ENCODE measurements at regions not wholly inside any gene's neighbourhood (a gene's known extent, or its start where the extent isn't known, plus 50 kb on each side); places are given as distances from the start of the nearest gene placed in this dataset.

DNA sequence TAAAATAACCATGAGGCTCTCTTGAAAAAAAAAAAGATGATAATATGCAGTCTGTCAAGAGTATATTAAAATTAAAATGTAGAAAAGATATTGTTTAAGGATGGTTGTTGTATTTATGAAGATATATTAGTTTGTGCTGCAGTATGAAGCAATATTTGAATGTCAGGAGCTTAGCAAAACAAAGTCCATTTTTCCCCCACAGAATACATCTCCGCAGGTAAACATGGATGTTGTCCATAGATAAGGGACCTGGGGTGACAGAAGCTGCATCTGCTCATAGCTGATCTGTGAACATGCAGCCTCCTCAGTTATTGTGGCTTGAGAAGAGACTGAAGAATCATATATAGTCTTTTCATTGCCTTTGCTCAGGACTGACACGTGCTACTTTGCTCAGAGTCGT, 366.1 kb upstream of the MMADHC start:
- no peak overlapping the region for H2AFZ ChIP-seq (ENCODE audit: low read depth, low read length)
- H3K9ac ChIP-seq (replicated peaks; ENCODE audit: extremely low read depth, insufficient read depth, low read length): no peak overlapping the region
- no peak overlapping the region for H3K4me3 ChIP-seq (replicated peaks in 1 of 3; ENCODE audit: insufficient read depth in 1 of 3, low read depth in 1 of 3, low read length in 3 of 3)
- no TSS peak for BruUV-seq (replicated peaks)
- no peaks in the 10 kb centered on the region for H3K9me1 ChIP-seq (replicated peaks; ENCODE audit: control insufficient read depth, extremely low read depth, insufficient read depth, low read length)
- TF ChIP-seq POLR2AphosphoS5 (IDR thresholded peaks at IDR 0.05; ENCODE audit: insufficient read depth, low read depth, low read length) (no peak), GATA2 (IDR thresholded peaks at IDR 0.05; ENCODE audit: insufficient read depth, insufficient read length, low read depth, low read length) (no peak), MAX (IDR thresholded peaks at IDR 0.05; ENCODE audit: insufficient read depth, insufficient read length) (no peak), MYC (IDR thresholded peaks at IDR 0.05; ENCODE audit: low read depth, low read length) (no peak), EZH2 (IDR thresholded peaks at IDR 0.05; ENCODE audit: borderline replicate concordance, low read depth, low read length, severe bottlenecking) (no peak), JUN (IDR thresholded peaks at IDR 0.05; ENCODE audit: borderline replicate concordance, insufficient read depth, insufficient read length, low read depth) (no peak), FOS (IDR thresholded peaks at IDR 0.05; ENCODE audit: borderline replicate concordance, insufficient read depth, low read length) (no peak), CTCF (IDR thresholded peaks at IDR 0.05; ENCODE audit: extremely low read depth in 1 of 2, insufficient read depth in 1 of 2, low read depth in 1 of 2, low read length in 2 of 2) (no peak), POLR2A (IDR thresholded peaks at IDR 0.05; ENCODE audit: low read depth, low read length) (no peak)
- POLR2A ChIA-PET: interaction anchor here (0.7 kb wide), 1 partner anchor 116 kb away, joined by 4 read pairs; no protein-coding TSS in a partner anchor
- H3K27me3 ChIP-seq (ENCODE audit: control insufficient read depth in 2 of 2, insufficient read depth in 2 of 2, low read length in 2 of 2): no peaks in the 10 kb centered on the region
- FAIRE-seq (no peak), DNase-seq (ENCODE audit: low read depth, low spot score) (no peak)
- H3K79me2 ChIP-seq (ENCODE audit: control insufficient read depth, insufficient read depth, low read length): no peaks in the 10 kb centered on the region
- H3K9me3 ChIP-seq (replicated peaks; ENCODE audit: control insufficient read depth, insufficient read depth, low read length): no peaks in the 10 kb centered on the region
- H3K4me2 ChIP-seq (ENCODE audit: insufficient read depth, low read length): no peak overlapping the region
- H3K4me1 ChIP-seq (ENCODE audit: control insufficient read depth, extremely low read depth, insufficient read depth, low read length): no peaks in the 10 kb centered on the region
- no peak overlapping the region for H3K27ac ChIP-seq (ENCODE audit: insufficient read depth, low read depth, low read length)
- H4K20me1 ChIP-seq (replicated peaks; ENCODE audit: control insufficient read depth, extremely low read depth, insufficient read depth, low read length): no peaks in the 10 kb centered on the region
- intact Hi-C loops (cut with micrococcal nuclease): no loop called here
- H3K36me3 ChIP-seq (ENCODE audit: control insufficient read depth in 2 of 2, extremely low read depth in 1 of 2, insufficient read depth in 2 of 2, low read length in 2 of 2): no peaks in the 10 kb centered on the region
- CTCF ChIA-PET: interaction anchor here (1.4 kb wide), 1 partner anchor 60 kb away, joined by 4 read pairs; no protein-coding TSS in a partner anchor
- dilution Hi-C loops (cut with MboI; ENCODE audit: extremely low pct_ligation_motif_present, low sequenced_read_pairs): no loop called here
